ENCODE measurements at regions not wholly inside any gene's neighbourhood (a gene's known extent, or its start where the extent isn't known, plus 50 kb on each side); places are given as distances from the start of the nearest gene placed in this dataset.

- DNase-seq = no peak
These were observed 668.2 kb downstream of the CDH11 start for GRCh38 chr16:64453646-64454045.

- DNase-seq = no peak
These were observed 669.4 kb downstream of the CDH11 start for GRCh38 chr16:64452446-64452845.

- no peak for DNase-seq
These were observed 671.7 kb downstream of the CDH11 start for GRCh38 chr16:64450177-64450576.

GRCh38 chr16:64449506-64449905 is 672.4 kb downstream of the CDH11 start:
- no peak for DNase-seq

- no peak for DNase-seq
These were observed 676.2 kb downstream of the CDH11 start for GRCh38 chr16:64445649-64446048.

GRCh38 chr16:64445245-64445644 is 676.6 kb downstream of the CDH11 start:
- no peak for DNase-seq

GRCh38 chr16:64440421-64440831 is 681.4 kb downstream of the CDH11 start:
- DNase-seq = no peak

- DNase-seq = no peak
These were observed 681.9 kb downstream of the CDH11 start for GRCh38 chr16:64440005-64440404.

GRCh38 chr16:64437706-64438324 is 684.0 kb downstream of the CDH11 start:
- DNase-seq = no peak

- DNase-seq = no peak
These were observed 687.3 kb downstream of the CDH11 start for GRCh38 chr16:64434526-64435069.

GRCh38 chr16:64428463-64429113 is 693.3 kb downstream of the CDH11 start:
- no peak for DNase-seq

GRCh38 chr16:64426131-64426666 is 695.7 kb downstream of the CDH11 start:
- DNase-seq = no peak

- DNase-seq = no peak
These were observed 696.5 kb downstream of the CDH11 start for GRCh38 chr16:64425381-64425780.

GRCh38 chr16:64422259-64422658 is 699.6 kb downstream of the CDH11 start:
- no peak for DNase-seq

GRCh38 chr16:64421515-64421914 is 700.3 kb downstream of the CDH11 start:
- no peak for DNase-seq

- DNase-seq = no peak
These were observed 702.0 kb downstream of the CDH11 start for GRCh38 chr16:64419832-64420231.

GRCh38 chr16:64417711-64418227 is 704.1 kb downstream of the CDH11 start:
- DNase-seq = no peak

- DNase-seq = no peak
These were observed 705.5 kb downstream of the CDH11 start for GRCh38 chr16:64416216-64417005.

- DNase-seq = no peak
These were observed 709.1 kb downstream of the CDH11 start for GRCh38 chr16:64412578-64413280.

GRCh38 chr16:64410306-64410705 is 711.6 kb downstream of the CDH11 start:
- no peak for DNase-seq

GRCh38 chr16:64409783-64410210 is 712.1 kb downstream of the CDH11 start:
- no peak for DNase-seq

GRCh38 chr16:64408699-64409098 is 713.2 kb downstream of the CDH11 start:
- DNase-seq = no peak

GRCh38 chr16:64406770-64407181 is 715.1 kb downstream of the CDH11 start:
- DNase-seq = no peak
